ENCODE measurements at regions not wholly inside any gene's neighbourhood (a gene's known extent, or its start where the extent isn't known, plus 50 kb on each side); places are given as distances from the start of the nearest gene placed in this dataset.

DNA sequence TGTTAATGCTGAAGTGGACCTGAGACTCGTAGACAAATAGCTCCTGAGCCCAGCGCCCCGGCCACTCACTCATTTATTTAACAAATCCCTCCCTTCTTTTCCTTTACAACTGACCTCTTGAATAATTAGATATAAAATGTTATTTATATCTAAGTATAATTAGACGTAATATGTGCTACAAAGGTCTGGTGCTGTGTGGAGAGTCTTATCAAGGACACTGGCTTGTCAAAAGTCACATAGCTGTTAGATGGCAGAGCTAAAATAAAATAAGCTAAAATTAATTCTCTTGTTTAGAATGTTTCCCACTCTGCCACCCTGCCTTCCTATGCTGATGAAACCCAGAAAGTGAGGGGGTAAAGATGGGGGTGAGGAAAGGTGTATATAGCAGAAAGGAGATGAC, 73.0 kb upstream of the FAM216B start:
- TF ChIP-seq CTCF (conservative IDR thresholded peaks at IDR 0.05): no peak
- TF ChIP-seq ZFX (IDR thresholded peaks at IDR 0.05): no peak
